HG02870 (cell line): ENCODE measurements at regions not wholly inside any gene's neighbourhood (a gene's known extent, or its start where the extent isn't known, plus 50 kb on each side); places are given as distances from the start of the nearest gene placed in this dataset.

Experiments
- ATAC-seq: cut with Tn5 transposase; IDR thresholded peaks from one replicate; pipeline ENCODE4 v1.9.1; 2021; ENCODE audit warnings: mild to moderate bottlenecking, moderate library complexity; ENCODE audit not compliant: unreplicated experiment

DNA sequence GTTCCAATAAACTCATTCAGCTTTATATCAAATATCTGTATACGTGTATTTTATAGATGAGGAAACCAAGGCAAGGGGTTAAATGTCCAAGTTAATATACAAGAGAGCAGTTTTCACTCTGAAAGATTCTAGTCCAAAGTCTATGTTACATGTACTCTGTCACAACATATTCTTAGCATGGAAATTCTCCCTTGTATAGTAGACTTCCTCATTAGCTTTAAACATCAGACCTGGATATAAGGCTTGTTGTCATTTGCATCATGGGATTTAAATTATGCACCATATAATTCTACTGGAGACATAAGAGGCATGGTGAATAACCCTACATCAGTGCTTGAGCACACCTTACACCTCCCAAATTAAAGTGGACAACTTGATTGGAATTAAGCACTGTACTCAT is 681.9 kb upstream of the CCDC179 start:
- no peak for ATAC-seq

DNA sequence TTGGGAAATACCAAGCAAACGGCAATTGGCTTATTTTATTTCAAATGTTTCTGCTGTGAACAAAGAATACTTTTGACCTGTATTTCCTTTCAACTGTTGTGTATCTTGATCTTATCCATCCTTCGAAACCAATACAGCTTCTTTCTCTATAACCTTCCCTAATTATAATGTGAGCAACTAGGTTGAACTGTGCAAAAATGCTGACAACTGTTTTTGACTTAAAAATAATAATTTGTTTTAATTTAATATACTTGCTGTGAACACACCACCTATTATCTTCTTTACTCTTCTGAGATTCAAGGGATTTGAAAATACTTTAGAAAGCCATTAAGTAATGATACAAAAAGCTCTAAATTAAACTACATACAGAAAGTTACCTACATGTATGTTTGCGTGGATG is 682.5 kb upstream of the CCDC179 start:
- ATAC-seq, result no peak

DNA sequence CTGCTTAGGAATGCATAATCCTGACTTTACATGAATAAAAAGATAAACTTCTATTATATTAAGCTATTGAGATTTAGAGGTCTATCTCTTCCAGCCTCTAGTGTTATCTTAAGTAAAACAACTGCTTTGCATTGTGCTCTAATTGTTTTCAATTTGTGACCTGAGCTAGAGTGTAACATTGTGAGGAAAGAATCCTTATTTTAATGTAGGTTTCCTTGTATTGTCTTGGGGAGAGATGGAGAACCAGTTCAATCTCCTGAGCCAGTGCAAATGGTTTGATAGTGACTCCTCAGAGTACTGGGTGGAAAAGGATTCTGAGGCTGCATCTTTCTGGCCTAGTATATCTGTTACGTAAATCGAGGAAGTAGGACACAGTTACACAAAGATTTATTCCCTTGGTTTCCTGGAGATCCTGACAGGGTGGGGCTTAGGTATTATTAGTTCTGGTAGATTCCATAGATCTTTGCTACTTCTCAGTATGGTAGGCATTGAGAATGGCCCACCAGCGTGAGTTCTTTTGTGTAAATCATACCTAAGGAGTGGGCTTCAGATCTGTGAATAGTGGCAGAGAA is 683.5 kb upstream of the CCDC179 start:
- ATAC-seq, result no peak

DNA sequence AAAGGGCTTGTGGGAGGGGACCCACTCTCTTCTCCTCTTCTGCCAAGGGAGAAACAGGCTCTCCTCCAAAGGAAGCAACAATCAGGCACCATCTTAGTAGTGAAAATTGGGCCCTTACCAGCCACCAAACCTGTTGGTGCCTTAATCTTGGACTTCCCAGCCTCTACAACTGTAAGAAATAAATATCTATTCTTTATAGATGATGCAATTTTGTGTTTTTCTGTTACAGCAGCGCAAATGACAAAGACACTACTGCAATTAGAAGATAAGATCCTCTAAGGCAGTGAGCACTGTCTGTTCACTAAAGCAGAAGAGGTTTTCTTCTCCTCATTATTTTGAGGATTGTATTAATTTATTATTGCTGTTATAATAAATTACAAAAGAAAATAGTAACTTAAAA is 691.4 kb upstream of the CCDC179 start:
- no peak for ATAC-seq

DNA sequence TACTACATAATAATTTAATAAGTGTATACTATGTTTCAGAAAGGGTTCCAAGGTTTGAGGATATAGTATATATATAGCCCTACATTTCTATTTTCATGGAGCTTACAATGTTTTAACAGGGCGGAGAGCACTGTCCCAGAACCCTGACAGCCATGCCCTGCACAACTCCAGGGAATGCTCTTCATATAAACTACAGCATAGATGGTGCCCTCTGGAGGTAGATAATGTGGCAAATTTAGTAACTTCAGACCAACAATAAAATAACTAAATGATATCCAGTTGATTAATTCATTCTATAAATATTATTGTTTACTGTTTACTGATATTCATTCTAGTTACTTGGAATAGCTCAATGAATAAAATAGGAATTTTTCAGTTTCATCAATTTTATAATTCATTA is 693.7 kb upstream of the CCDC179 start:
- no peak for ATAC-seq

DNA sequence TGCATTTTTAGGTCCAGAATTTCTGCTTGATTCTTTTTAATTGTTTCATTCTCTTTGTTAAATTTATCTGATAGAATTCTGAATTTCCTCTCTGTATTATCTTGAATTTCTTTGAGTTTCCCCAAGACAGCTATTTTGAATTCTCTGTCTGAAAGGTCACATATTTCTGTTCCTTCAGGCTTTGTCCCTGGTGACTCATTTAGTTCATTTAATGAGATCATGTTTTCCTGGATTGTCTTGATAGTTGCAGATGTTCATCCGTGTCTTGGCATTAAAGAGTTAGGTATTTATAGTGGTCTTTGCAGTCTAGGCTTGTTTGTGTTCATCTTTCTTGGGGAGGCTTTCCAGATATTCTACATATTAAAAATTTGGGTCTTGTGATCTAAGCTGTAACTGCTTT is 694.8 kb upstream of the CCDC179 start:
- no peak for ATAC-seq

DNA sequence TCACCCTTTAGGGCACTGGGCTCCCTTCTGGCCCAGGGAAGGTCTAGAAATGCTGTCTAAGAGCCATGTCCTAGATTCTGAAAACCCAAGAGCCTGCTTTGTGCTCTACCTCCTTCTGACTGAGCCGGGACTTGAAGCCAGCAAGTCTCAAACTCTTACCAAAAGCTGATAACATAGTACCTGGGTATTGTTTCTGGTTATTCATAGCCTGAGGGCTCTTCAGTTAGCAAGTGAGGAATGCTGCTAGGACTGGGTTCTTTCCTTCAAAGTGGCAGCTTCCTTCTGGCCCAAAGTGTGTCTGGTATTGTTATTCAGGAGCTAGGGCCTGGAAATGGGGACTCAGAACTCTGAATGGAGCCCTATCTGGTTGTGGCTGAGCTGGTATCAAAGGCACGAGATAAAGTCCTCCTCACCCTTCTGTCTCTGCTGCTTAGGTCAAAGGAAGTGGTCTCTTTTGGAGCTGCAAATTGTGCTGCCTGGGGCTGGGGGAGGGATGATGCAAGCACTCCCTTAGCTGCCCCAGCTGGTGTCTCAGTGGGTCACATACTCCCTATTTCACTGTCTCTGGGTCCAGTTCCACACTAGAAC is 696.0 kb upstream of the CCDC179 start:
- ATAC-seq, result no peak

DNA sequence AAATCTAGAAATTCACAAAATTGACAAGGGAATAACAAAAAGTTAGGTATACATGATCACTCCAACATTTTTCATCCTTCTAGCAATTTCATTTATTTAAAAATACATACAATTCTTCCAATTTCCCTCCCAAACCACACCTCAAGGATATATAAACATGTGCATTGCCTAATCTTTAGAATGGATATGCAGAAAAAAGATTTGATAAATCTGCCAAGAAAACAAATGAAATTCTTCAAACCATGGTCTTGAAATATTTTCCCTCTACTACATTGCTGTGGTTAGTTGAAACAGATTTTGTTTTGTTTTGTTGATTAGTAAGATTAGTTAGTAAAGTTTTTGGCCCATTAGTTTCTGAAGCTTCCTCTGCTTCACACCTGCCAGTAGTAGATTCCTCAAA is 703.3 kb upstream of the CCDC179 start:
- ATAC-seq, result no peak

DNA sequence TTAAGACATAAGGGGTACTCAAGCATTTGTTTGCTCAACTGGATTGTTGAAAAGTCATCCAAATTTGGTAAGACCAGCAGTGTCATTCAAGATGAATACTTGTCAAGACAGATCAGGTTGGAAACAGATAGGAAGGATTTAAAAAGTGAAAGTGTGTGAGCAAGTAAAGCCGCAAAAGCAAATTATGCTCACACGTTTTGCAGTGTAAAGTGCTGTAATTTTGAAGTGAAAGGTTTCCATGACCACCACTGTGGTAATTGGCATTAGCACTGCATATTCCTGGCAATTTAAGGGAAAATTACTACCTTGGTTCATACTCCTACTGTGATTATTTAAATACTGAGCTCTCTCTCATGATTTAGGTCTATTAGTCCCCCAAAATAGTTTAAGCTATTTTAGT is 704.1 kb upstream of the CCDC179 start:
- ATAC-seq, result no peak

DNA sequence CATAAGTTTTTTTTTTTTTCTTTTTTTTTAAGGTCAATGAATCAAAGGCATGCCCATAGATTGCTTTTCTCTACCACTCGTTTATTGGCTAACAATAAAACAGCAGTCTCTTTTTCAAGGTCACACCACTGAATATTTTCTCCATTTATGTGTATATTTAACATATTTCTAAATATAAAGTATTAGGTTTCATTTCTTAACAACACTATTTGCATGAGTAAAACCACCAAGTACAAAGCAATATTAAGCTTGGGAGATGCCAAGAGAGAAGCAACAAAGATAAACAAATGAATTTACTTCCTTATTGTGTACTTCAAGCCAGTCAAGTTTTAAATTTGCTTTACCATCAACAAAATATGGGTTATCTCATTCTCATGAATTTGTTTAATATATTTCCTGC is 708.9 kb upstream of the CCDC179 start:
- ATAC-seq, result no peak

DNA sequence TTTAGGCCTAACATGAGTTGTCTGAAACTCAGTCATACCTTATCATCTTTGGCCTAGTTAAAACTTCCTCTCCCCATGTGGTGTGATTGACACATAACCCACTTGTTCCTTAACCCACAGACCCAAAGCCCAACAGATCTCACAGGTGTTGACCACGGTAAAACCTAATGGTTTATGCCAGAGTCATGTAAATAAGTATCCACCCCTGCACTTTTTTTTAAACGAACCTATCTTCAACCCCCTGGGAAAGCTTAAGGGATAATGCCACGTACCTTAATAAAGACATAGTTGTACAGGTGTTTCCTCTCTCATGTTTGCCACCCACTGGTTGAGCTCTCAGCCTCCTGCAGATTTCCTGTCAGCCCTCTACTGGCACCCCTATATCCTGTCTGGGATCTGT is 709.3 kb upstream of the CCDC179 start:
- ATAC-seq, result no peak

DNA sequence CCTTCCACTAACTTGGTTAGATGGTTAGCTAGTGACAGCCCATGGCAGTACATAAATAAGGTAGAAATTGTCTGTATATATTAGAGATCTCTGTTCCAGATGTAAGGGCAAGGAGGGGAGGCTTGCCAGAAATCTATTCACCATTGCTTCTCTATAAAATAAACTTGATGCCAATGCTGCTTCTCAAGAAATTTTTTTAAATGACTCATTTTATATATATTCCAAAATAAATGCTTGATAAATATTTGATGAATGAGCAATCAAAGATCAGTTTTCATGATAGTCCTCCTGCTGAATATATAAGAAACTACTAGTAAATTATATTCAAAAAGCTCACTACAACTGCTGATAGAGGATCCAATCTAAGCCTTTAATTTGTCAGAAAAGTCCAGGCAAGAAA is 710.6 kb upstream of the CCDC179 start:
- no peak for ATAC-seq

DNA sequence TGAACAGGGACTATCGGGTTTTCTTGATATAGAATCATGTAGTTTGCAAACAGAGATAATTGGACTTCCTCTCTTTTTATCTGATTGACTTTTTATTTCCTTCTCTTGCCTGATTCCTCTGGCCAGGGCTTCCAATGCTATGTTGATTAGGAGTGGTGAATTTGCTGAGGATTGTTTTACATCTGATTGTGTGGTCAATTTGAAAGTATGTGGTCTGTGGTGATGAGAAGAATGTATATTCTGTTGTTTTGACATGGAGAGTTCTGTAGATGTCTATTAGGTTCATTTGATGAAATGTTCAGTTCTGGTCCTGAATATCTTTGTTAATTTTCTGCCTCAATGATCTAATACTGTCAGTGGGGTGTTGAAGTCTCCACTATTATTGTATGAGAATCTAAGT is 713.2 kb upstream of the CCDC179 start:
- no peak for ATAC-seq

DNA sequence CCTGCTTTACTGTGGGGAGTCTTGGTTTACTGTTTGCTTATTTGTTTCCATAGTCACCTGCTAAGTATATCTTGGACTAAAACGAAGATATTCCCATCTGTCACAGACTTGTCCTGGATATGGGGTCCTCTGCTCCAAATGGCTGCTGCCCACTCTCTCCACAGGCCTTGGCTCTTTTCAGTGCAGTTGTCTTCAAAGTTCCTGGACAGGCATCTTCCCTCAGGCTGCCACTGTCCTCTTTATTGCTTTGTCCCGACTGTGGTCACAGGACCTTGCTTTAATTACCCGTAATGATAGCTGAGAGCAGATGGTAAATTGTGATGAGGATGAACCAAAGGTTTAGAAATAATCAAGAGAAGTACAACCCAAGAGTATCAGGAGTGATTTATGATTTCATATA is 713.9 kb upstream of the CCDC179 start:
- ATAC-seq, result no peak

DNA sequence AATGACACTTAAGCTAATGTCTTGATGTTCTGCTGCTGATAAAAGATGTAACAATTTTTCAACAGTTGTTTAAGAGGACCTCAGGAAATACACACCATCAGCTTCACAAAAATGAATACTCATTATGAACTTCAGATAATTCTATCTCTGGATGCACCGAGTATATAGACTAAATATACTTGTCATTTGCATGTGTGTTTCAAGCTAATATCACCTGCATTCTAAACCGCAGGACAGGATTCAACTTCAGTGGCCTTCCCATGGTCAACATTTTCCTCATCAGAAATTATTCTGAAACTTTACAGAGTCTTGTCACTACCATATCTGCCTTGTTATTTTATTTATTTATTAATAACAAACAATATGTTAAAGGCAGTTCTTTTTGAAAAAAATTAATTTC is 717.0 kb upstream of the CCDC179 start:
- no peak for ATAC-seq

DNA sequence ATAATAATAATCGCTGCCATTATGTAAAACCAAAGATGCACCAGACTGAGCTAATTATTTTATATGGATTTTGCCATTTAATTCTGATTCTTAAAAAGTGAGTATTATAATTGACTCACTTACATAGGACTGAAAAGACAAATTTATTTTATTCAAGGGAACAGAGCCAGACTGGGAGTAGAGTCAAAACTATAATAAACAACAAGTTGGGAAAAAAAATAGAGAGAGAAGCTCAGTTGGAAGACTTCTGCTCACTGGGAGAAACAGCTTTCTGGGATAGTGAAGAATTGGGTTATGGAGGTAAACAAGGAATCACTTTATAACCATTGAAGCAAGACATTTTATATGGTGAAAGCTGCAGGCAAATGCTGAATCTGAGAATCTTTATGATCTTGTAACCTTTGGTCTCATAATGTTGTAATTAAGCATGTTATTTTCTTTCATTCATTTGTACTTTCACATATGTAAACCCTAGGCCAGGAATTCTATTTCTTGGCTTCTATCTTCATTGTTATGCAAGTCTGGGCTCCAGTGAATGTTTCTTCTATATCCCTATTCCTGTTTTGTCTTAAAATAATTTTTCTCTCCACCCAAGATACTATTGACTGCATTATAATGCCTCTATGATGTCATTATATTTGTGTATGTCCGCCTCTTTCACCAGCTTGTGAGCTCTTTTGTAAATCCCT is 725.3 kb upstream of the CCDC179 start:
- no peak for ATAC-seq

DNA sequence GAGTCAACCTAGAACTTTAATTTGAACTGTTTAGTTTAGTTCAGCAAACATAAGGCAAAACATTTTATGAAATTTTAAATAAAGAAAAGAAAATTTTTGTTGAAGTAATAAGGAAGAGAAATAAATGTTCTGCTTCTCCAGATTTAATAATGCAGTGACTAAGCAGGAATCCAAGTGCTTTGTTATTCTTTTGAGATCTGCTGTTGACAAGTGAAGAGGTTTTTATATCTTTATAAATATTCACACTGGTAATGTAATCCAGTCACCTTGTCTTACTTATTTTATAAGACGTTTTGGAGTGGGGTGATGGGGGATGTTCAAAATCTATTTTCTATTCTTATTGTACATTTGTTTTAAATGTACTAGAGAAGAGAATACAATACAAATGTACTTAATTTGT is 725.9 kb upstream of the CCDC179 start:
- ATAC-seq, result no peak

DNA sequence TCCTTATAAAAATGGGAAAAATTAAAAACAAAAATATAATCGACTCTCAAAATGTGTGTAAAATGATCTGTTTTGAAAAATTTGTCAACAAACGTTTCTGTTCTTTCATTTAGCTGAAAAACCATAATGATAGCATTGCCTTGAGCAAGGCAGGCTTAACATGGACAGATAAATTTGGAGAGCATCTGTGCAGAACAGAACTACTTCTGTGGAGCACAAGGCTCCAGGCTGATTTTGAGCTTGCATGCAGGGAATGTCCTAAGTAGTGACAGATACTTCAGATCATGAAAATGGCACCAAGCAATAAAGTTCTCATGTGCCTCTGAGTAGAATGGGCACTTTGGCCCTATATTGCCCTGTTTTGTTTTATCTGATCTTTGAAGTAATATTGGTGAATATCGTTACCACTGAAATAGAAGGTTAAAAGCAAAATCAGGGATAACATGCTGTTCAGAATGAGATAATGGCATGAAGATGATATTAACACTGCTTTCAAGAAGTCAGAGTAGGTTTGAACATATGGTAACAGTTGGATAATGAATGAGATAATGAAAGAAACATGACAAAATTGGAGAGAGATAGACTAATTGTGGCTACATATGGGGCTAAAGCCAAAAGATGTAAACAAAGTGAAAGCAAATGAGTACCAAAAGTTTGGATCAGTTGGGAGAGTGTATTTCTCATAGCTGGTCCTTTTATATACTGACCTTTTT is 730.5 kb upstream of the CCDC179 start:
- ATAC-seq, result no peak

DNA sequence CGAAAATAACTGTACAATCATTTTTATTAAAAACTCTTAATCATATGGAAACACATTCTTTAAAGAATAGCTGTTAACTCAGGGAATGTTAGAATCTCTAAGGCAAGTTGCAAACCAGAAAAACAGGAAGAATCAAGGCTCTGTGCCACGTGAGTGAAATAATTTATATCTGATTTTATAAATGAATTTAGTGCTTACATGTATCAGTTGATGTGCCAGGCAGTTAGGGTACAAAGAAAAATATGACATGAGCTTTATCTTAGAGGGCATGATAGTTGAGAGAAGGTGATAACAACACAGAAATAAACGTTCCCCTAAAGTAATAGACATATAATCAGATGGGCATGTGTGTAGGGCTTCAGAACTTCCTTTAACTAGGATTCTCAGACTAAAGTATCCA is 734.5 kb upstream of the CCDC179 start:
- ATAC-seq, result no peak

DNA sequence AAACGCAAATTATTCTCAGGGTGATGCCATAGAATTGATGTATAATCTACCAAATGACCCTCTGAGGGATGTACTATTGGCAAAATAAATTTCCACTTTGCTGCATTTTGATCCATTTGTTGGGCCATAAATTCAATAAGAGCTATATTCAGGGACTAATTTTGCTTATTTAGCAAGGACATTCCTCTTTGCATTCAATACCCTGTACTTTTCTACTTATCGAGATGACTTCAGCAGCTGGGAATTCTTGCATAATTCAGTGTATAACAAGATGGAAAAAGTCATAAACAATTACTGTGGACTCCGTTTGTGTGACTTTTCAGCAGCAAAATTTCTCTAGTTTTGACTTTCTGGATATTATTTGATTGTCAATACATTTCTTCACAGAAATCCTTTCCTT is 744.7 kb upstream of the CCDC179 start:
- ATAC-seq, result no peak

DNA sequence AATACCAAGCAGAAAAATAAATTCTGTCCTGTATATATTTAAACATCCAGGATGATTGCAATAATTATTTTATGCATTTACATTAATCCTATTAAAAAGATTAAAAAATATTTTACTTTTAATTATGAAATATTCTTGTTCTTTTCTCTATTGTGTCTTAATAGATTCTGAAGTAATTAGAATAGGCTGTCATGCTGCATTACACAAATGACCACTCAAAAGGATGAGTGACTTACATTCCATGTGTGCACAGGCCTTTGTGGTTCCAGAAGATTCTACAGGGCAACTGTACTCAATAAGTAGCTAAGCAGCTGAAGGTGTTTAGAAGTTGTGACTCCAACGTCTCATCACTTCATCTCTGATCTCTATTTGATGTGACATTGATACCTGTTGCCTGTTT is 745.9 kb upstream of the CCDC179 start:
- ATAC-seq, result no peak

DNA sequence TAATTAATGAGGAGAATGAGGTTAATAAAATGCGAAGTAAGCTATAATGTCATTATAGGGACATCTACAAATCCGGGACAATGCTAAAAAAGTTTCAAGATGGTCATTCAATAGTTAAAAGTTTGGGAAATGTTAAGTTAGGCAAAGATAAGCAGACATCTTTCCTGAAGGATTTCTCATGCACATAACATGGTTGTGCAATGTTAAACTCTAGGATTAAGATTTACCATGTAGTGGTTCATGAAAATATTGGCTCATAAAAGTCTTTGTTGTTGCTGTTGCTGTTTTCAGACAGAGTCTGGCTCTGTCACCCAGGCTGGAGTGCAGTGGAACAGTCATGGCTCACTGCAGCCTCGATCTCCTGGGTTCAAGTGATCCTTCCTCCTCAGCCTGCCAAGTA is 751.5 kb upstream of the CCDC179 start:
- ATAC-seq, result no peak
